ENCODE measurements at regions not wholly inside any gene's neighbourhood (a gene's known extent, or its start where the extent isn't known, plus 50 kb on each side); places are given as distances from the start of the nearest gene placed in this dataset.

- TF ChIP-seq POLR2A (IDR thresholded peaks at IDR 0.05) (no peak), CTCF (IDR thresholded peaks at IDR 0.05) (no peak)
- intact Hi-C loops (cut with DNase I): loop anchor here (10.0 kb wide), 1 partner anchor 61 kb away; no protein-coding TSS in a partner anchor
- peaks cover 45 to 58% of the 10 kb centered on the region in 2 donors for H3K4me1 ChIP-seq
- no peaks in the 10 kb centered on the region for H3K9me3 ChIP-seq
- H3K27ac ChIP-seq: peak overlapping the region in 2 of 3 donors; percentile 28 to 79
- no peaks in the 10 kb centered on the region for H3K36me3 ChIP-seq
- H3K27me3 ChIP-seq: no peaks in the 10 kb centered on the region
- H3K4me3 ChIP-seq (replicated peaks in 1 of 3): no peak overlapping the region
- DNase-seq: no peak
Observed at GRCh38 chr6:105795366-105795765, 290.8 kb upstream of the PRDM1 start.

- no peak for TF ChIP-seq CTCF (IDR thresholded peaks at IDR 0.05)
- TF ChIP-seq POLR2A (IDR thresholded peaks at IDR 0.05): no peak
- WGBS, 2 donors: 57 to 83% methylated on average over 5 of the region's 5 CpGs
Observed at GRCh38 chr6:105794870-105795269, 291.3 kb upstream of the PRDM1 start.

GRCh38 chr6:105794239-105794638 is 291.9 kb upstream of the PRDM1 start:
- intact Hi-C loops (cut with DNase I): loop anchor here (10.0 kb wide), 1 partner anchor 59 kb away; no protein-coding TSS in a partner anchor
- peak; percentile 70 to 79 for DNase-seq
- Histone ChIP-seq H3K4me3 (replicated peaks in 1 of 3) (no peak overlapping the region), H3K27me3 (no peaks in the 10 kb centered on the region), H3K36me3 (no peaks in the 10 kb centered on the region), H3K4me1 (peaks cover 43 to 56% of the 10 kb centered on the region in 2 donors), H3K27ac (peak overlapping the region; percentile 42 to 79 (median 50)), H3K9me3 (no peaks in the 10 kb centered on the region)
- 23 to 32% methylated on average over 5 of the region's 5 CpGs for WGBS, 2 donors
- no peak for TF ChIP-seq POLR2A (IDR thresholded peaks at IDR 0.05)
- no peak for TF ChIP-seq CTCF (IDR thresholded peaks at IDR 0.05)

More at GRCh38 chr6:105794870-105795269, 291.3 kb upstream of the PRDM1 start:
- Histone ChIP-seq H3K27ac (peak overlapping the region; percentile 28 to 79 (median 50)), H3K4me3 (replicated peaks in 1 of 3) (no peak overlapping the region), H3K4me1 (peaks cover 45 to 58% of the 10 kb centered on the region in 2 donors), H3K36me3 (no peaks in the 10 kb centered on the region), H3K9me3 (no peaks in the 10 kb centered on the region), H3K27me3 (no peaks in the 10 kb centered on the region)
- no peak for DNase-seq
- intact Hi-C loops (cut with DNase I): loop anchor here (10.0 kb wide), 1 partner anchor 60 kb away; no protein-coding TSS in a partner anchor

- DNase-seq: no peak
- no peaks in the 10 kb centered on the region for H3K36me3 ChIP-seq
- no peak for TF ChIP-seq POLR2A (IDR thresholded peaks at IDR 0.05)
- no peak for TF ChIP-seq CTCF (IDR thresholded peaks at IDR 0.05)
- no peak overlapping the region for H3K27ac ChIP-seq
- H3K9me3 ChIP-seq: no peaks in the 10 kb centered on the region
- no peaks in the 10 kb centered on the region for H3K27me3 ChIP-seq
- peaks cover 33 to 45% of the 10 kb centered on the region in 2 donors for H3K4me1 ChIP-seq
- WGBS, 2 donors: 66 to 77% methylated on average over 4 of the region's 4 CpGs
- intact Hi-C loops (cut with DNase I): loop anchor here (10.0 kb wide), 1 partner anchor 58 kb away; no protein-coding TSS in a partner anchor
- H3K4me3 ChIP-seq (replicated peaks in 1 of 3): no peak overlapping the region
Observed at GRCh38 chr6:105793130-105793529, 293.0 kb upstream of the PRDM1 start.

GRCh38 chr6:105791583-105792318 is 294.4 kb upstream of the PRDM1 start:
- DNase-seq: no peak
- WGBS, 2 donors: 64 to 81% methylated on average over 5 of the region's 5 CpGs
- intact Hi-C loops (cut with DNase I): loop anchor here (10.0 kb wide), 1 partner anchor 57 kb away; no protein-coding TSS in a partner anchor

More at GRCh38 chr6:105791583-105792318, 294.4 kb upstream of the PRDM1 start:
- no peaks in the 10 kb centered on the region for H3K36me3 ChIP-seq
- H3K27me3 ChIP-seq: no peaks in the 10 kb centered on the region
- H3K9me3 ChIP-seq: no peaks in the 10 kb centered on the region
- TF ChIP-seq CTCF (IDR thresholded peaks at IDR 0.05) (no peak), POLR2A (IDR thresholded peaks at IDR 0.05) (no peak)
- no peak overlapping the region for H3K27ac ChIP-seq
- peaks cover 21 to 32% of the 10 kb centered on the region in 2 donors for H3K4me1 ChIP-seq
- no peak overlapping the region for H3K4me3 ChIP-seq (replicated peaks in 1 of 3)

All from thyroid gland (tissue), 4 donors.